ENCODE measurements at regions not wholly inside any gene's neighbourhood (a gene's known extent, or its start where the extent isn't known, plus 50 kb on each side); places are given as distances from the start of the nearest gene placed in this dataset.

- 7% methylated on average over 5 of the region's 5 CpGs for WGBS (ENCODE audit: insufficient coverage, low coverage, missing lambda C conversion rate)
- H3K27me3 ChIP-seq (ENCODE audit: control insufficient read depth in 2 of 2, insufficient read depth in 2 of 2, low read length in 2 of 2): no peaks in the 10 kb centered on the region
- no peak overlapping the region for H3K27ac ChIP-seq (ENCODE audit: extremely low read depth, low read depth, low read length)
- H3K4me3 ChIP-seq: no peak overlapping the region
- POLR2A ChIA-PET: no interaction called here
- H3K9me1 ChIP-seq (ENCODE audit: control insufficient read depth, insufficient read depth, low read length): no peaks in the 10 kb centered on the region
- H3K4me1 ChIP-seq (replicated peaks in 1 of 2; ENCODE audit: control insufficient read depth in 2 of 2, insufficient read depth in 2 of 2, low read length in 2 of 2): no peaks in the 10 kb centered on the region
- H3K36me3 ChIP-seq (ENCODE audit: control insufficient read depth, insufficient read depth, low read length): no peaks in the 10 kb centered on the region
- CTCF ChIA-PET (ENCODE audit: low intra/inter-chr PET ratio): no interaction called here
- TF ChIP-seq POU5F1 (IDR thresholded peaks at IDR 0.05; ENCODE audit: borderline replicate concordance, low read depth, low read length, partially characterized antibody): no peak
- TF ChIP-seq SMARCB1 (IDR thresholded peaks at IDR 0.05; ENCODE audit: insufficient read length, low read depth): no peak
- no peak for TF ChIP-seq BRD9 (IDR thresholded peaks at IDR 0.05; ENCODE audit: low read depth, partially characterized antibody)
- no peak for TF ChIP-seq BACH1 (tag; IDR thresholded peaks at IDR 0.05)
- TF ChIP-seq ASH1L (IDR thresholded peaks at IDR 0.05; ENCODE audit: borderline replicate concordance, low read depth, partially characterized antibody): no peak
- no peak for TF ChIP-seq DDX20 (tag; IDR thresholded peaks at IDR 0.05; ENCODE audit: low read depth)
- no peak for TF ChIP-seq L3MBTL2 (IDR thresholded peaks at IDR 0.05)
- TF ChIP-seq, protein P1, sequence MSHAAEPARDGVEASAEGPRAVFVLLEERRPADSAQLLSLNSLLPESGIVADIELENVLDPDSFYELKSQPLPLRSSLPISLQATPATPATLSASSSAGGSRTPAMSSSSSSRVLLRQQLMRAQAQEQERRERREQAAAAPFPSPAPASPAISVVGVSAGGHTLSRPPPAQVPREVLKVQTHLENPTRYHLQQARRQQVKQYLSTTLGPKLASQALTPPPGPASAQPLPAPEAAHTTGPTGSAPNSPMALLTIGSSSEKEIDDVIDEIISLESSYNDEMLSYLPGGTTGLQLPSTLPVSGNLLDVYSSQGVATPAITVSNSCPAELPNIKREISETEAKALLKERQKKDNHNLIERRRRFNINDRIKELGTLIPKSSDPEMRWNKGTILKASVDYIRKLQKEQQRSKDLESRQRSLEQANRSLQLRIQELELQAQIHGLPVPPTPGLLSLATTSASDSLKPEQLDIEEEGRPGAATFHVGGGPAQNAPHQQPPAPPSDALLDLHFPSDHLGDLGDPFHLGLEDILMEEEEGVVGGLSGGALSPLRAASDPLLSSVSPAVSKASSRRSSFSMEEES (CRISPR knock-in tag; IDR thresholded peaks at IDR 0.05): no peak
- no peak for TF ChIP-seq ZFP1 (CRISPR knock-in tag; IDR thresholded peaks at IDR 0.05)
- TF ChIP-seq KDM2B (CRISPR knock-in tag; IDR thresholded peaks at IDR 0.05): no peak
- TF ChIP-seq ZNF644 (tag; IDR thresholded peaks at IDR 0.05; ENCODE audit: low read depth): no peak
- TF ChIP-seq BMI1 (IDR thresholded peaks at IDR 0.05; ENCODE audit: low read length): no peak
- no peak for TF ChIP-seq RBM34 (IDR thresholded peaks at IDR 0.05; ENCODE audit: borderline replicate concordance, insufficient read depth, low read length)
- no peak for TF ChIP-seq ILF3 (IDR thresholded peaks at IDR 0.05; ENCODE audit: borderline replicate concordance)
- TF ChIP-seq KLF13 (tag; IDR thresholded peaks at IDR 0.05; ENCODE audit: borderline replicate concordance, low read depth): no peak
- no peak for TF ChIP-seq ZKSCAN8 (CRISPR knock-in tag; IDR thresholded peaks at IDR 0.05)
- no peak for TF ChIP-seq MED1 (CRISPR knock-in tag; IDR thresholded peaks at IDR 0.05; ENCODE audit: borderline replicate concordance)
- no peak for TF ChIP-seq ETV1 (tag; conservative IDR thresholded peaks at IDR 0.05; ENCODE audit: low read depth)
- no peak for TF ChIP-seq NFATC3 (IDR thresholded peaks at IDR 0.05)
- no peaks in the 10 kb centered on the region for H4K20me1 ChIP-seq (replicated peaks; ENCODE audit: control insufficient read depth, insufficient read depth, low read length)
- in situ Hi-C loops (cut with MboI) (no loop called here), intact Hi-C loops (cut with micrococcal nuclease) (no loop called here)
- BruUV-seq (replicated peaks): no TSS peak
- no peak for FAIRE-seq
- H3K9ac ChIP-seq (ENCODE audit: insufficient read depth in 1 of 2, low read depth in 2 of 2, low read length in 2 of 2): no peak overlapping the region
- no peak overlapping the region for H2AFZ ChIP-seq (ENCODE audit: low read depth, low read length)
- no peak for DNase-seq (ENCODE audit: extremely low read depth in 1 of 4, low spot score in 3 of 4)
- no peak for ATAC-seq
- no peaks in the 10 kb centered on the region for H3K9me3 ChIP-seq (replicated peaks; ENCODE audit: control insufficient read depth, insufficient read depth, low read depth, low read length)
- H3K4me2 ChIP-seq (ENCODE audit: insufficient read depth, low read length): no peak overlapping the region
- no peaks in the 10 kb centered on the region for H3K79me2 ChIP-seq (ENCODE audit: control insufficient read depth, insufficient read depth, low read length)
These were observed 455.6 kb downstream of the SIPA1L2 start for GRCh38 chr1:232174306-232174705.

Measured in K562 (cell line).